Nephron (organoid): ENCODE measurements at regions not wholly inside any gene's neighbourhood (a gene's known extent, or its start where the extent isn't known, plus 50 kb on each side); places are given as distances from the start of the nearest gene placed in this dataset.

Experiments used
- H3K27ac Mint-ChIP-seq, 3 experiments: 2 replicates each; pipeline ENCODE4 v1.8.0; 2020; ENCODE audit warnings: mixed read lengths in 3 of 3, mild to moderate bottlenecking in 2 of 3, moderate library complexity in 1 of 3
- H3K27me3 Mint-ChIP-seq: 2 replicates; pipeline ENCODE4 v1.8.0; 2021; ENCODE audit warnings: low read depth, mild to moderate bottlenecking, moderate library complexity, mixed read lengths
- H3K36me3 Mint-ChIP-seq: 2 replicates; pipeline ENCODE4 v1.8.0; 2020; ENCODE audit warnings: low read depth, mixed read lengths
- H3K4me1 Mint-ChIP-seq: 2 replicates; pipeline ENCODE4 v1.8.0; 2020; ENCODE audit warnings: mixed read lengths
- H3K4me3 Mint-ChIP-seq, 3 experiments: 2 replicates each; pipeline ENCODE4 v1.8.0; 2020; ENCODE audit warnings: mild to moderate bottlenecking in 3 of 3, mixed read lengths in 3 of 3, moderate library complexity in 2 of 3
- H3K9me3 Mint-ChIP-seq: 2 replicates; pipeline ENCODE4 v1.8.0; 2020; ENCODE audit warnings: mixed read lengths
- CTCF ChIP-seq, 3 experiments: fragments of 200-600 bp; sonication (generic); IDR thresholded peaks; one replicate each; pipeline ENCODE4 v1.5.0; 2021; ENCODE audit warnings: antibody characterized with exemption in 3 of 3; ENCODE audit not compliant: unreplicated experiment in 3 of 3

DNA sequence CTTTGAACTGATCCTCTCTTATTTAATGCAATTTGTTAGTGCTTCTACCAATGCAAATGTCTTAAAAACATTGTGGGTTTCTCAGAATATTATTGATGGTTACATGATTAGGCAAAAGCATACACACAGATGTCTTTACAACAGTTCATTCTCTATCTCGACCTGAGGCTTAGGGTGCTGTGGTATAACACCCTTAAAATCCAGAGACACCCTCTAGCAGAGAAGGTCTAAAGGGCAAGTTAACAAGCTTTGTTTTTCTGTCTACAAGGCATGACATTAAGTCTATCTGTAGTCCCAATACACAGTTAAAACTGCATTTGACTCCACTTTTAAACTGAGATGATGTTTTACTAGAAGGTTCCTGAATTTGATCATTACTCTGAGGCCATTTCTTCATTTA, 518.7 kb upstream of the MEF2C start:
- no peaks in the 10 kb centered on the region for H3K9me3 Mint-ChIP-seq
- H3K27ac Mint-ChIP-seq: no peak overlapping the region

GRCh38 chr5:89401012-89401411, 518.0 kb upstream of the MEF2C start:
- no peaks in the 10 kb centered on the region for H3K9me3 Mint-ChIP-seq
- H3K36me3 Mint-ChIP-seq: no peaks in the 10 kb centered on the region
- H3K27me3 Mint-ChIP-seq: no peaks in the 10 kb centered on the region
- no peaks in the 10 kb centered on the region for H3K4me1 Mint-ChIP-seq
- no peak for TF ChIP-seq CTCF (IDR thresholded peaks at IDR 0.05; ENCODE audit: unreplicated experiment in 3 of 3)
- no peak overlapping the region for H3K4me3 Mint-ChIP-seq
- no peak overlapping the region for H3K27ac Mint-ChIP-seq

More for the DNA sequence above, 518.7 kb upstream of the MEF2C start:
- H3K4me3 Mint-ChIP-seq: no peak overlapping the region
- H3K4me1 Mint-ChIP-seq: peaks cover 2% of the 10 kb centered on the region
- no peaks in the 10 kb centered on the region for H3K36me3 Mint-ChIP-seq
- no peak for TF ChIP-seq CTCF (IDR thresholded peaks at IDR 0.05; ENCODE audit: unreplicated experiment in 3 of 3)
- H3K27me3 Mint-ChIP-seq: no peaks in the 10 kb centered on the region

DNA sequence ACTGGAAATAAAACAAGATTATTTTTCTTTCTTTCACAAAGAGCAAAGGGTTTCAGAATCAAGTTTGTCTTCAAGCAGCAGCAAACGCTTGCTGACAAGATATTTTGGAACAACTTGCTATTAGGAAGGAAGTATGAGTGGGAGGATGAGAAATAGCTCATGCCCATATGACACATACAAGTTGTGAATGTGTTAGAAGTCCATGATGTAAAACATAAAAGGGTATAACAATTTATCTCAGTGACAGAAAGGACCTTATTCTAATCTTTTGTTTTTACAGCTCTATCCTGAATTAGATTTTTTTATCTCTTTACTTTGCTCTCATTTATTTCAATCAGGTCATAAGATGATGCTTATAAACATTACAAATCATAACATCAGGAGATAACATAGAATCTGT, 516.6 kb upstream of the MEF2C start:
- H3K4me3 Mint-ChIP-seq: no peak overlapping the region
- no peaks in the 10 kb centered on the region for H3K27me3 Mint-ChIP-seq
- no peaks in the 10 kb centered on the region for H3K36me3 Mint-ChIP-seq
- H3K27ac Mint-ChIP-seq: no peak overlapping the region
- no peak for TF ChIP-seq CTCF (IDR thresholded peaks at IDR 0.05; ENCODE audit: unreplicated experiment in 3 of 3)
- H3K4me1 Mint-ChIP-seq: no peaks in the 10 kb centered on the region
- H3K9me3 Mint-ChIP-seq: no peaks in the 10 kb centered on the region

GRCh38 chr5:89397096-89397495, 514.1 kb upstream of the MEF2C start:
- H3K9me3 Mint-ChIP-seq: no peaks in the 10 kb centered on the region
- H3K27me3 Mint-ChIP-seq: no peaks in the 10 kb centered on the region
- H3K4me1 Mint-ChIP-seq: no peaks in the 10 kb centered on the region
- H3K4me3 Mint-ChIP-seq: no peak overlapping the region
- no peak for TF ChIP-seq CTCF (IDR thresholded peaks at IDR 0.05; ENCODE audit: unreplicated experiment in 3 of 3)
- no peaks in the 10 kb centered on the region for H3K36me3 Mint-ChIP-seq
- no peak overlapping the region for H3K27ac Mint-ChIP-seq

DNA sequence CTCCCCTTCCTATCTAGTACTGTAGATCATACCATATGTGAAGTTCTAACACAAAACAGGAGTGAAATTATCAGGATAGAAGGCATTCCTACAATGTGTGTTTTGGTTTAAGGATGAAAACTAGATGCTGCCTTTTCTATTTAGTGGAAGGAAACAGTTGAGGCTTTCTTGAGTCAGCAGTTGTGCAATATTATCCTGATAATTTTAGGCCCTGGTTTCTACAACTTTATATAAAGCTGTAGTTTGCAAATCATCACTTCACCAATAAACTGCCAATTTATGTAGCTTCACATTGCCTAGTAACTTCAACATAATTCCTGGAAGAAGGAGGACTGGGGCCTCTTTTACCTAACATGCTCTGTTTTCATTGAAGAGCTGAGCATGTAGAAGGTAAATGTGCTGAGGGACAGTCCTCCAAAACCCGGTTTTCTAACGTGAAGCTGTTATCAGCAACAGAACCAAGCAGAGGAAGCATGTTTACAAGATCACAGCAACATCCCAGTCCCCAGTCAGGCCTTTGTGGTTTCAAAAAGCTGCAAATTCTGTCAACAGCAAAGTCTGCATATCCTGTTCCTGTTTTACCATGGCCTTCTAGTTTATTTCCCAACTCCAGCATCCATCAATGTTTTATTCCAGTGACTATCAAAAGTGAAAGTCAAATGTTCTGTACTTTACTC, 513.4 kb upstream of the MEF2C start:
- Mint-ChIP-seq H3K4me3 (no peak overlapping the region), H3K27ac (no peak overlapping the region), H3K9me3 (no peaks in the 10 kb centered on the region), H3K27me3 (no peaks in the 10 kb centered on the region), H3K36me3 (no peaks in the 10 kb centered on the region), H3K4me1 (no peaks in the 10 kb centered on the region)
- no peak for TF ChIP-seq CTCF (IDR thresholded peaks at IDR 0.05; ENCODE audit: unreplicated experiment in 3 of 3)

DNA sequence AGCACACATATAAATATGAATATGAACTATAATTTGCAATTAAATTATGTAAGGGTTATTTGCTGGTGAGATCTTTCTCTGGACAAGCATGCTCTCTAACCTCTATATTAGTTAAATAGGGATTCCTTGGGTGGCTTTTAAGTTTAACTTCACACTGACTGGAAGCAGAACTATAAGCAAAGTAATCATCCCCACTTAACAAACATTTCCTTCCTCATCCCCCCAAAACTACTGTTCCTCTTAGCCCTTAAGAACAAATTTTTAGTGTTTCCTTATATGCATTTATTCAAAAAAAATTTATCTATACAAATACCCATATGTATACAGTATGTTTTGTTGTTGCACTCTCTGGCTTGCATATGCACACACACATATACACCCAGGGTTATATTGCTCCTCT, 512.1 kb upstream of the MEF2C start:
- H3K27me3 Mint-ChIP-seq: no peaks in the 10 kb centered on the region
- H3K27ac Mint-ChIP-seq: no peak overlapping the region
- no peak for TF ChIP-seq CTCF (IDR thresholded peaks at IDR 0.05; ENCODE audit: unreplicated experiment in 3 of 3)
- H3K4me1 Mint-ChIP-seq: no peaks in the 10 kb centered on the region
- no peaks in the 10 kb centered on the region for H3K36me3 Mint-ChIP-seq
- no peak overlapping the region for H3K4me3 Mint-ChIP-seq
- H3K9me3 Mint-ChIP-seq: no peaks in the 10 kb centered on the region
